ENCODE measurements at regions not wholly inside any gene's neighbourhood (a gene's known extent, or its start where the extent isn't known, plus 50 kb on each side); places are given as distances from the start of the nearest gene placed in this dataset.

DNA sequence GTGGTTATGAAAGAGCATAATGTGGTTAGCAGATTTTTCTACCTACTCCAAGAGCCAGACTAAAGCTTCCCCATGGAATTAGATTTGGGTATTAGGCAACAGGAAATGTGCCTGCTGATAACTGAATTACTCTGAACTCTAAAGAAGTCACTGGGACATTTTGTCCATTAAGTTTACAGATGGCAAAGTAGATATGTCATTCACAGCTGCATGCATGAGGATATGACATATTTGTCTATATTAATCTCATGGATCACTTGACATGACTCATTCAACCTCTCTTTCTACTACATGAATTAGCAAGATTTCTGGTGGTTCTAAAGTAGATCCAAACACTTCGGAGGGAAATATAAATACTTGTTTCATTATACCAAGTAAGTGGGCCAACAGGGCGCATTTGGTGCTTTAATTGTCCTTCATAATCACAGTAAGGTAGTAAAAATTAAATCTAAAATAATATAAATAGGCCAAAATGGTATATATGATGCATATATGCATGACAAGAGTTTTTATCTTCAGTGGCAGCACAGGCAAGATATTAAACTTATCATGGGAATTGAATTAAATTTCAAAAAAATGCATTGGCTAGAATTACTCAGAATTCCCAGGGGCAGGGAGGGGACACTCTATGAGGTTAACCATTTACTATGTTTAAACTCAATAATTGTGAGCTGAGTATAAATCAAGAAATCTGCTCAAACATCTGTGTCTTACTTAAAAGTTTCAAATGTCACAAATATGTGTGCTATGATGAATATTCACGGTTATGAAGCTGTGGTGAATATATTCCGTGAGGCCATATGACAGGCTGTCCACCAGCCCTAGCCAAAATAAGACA is 365.3 kb upstream of the KCNMB2 start (continued):
- TF ChIP-seq, protein P1, sequence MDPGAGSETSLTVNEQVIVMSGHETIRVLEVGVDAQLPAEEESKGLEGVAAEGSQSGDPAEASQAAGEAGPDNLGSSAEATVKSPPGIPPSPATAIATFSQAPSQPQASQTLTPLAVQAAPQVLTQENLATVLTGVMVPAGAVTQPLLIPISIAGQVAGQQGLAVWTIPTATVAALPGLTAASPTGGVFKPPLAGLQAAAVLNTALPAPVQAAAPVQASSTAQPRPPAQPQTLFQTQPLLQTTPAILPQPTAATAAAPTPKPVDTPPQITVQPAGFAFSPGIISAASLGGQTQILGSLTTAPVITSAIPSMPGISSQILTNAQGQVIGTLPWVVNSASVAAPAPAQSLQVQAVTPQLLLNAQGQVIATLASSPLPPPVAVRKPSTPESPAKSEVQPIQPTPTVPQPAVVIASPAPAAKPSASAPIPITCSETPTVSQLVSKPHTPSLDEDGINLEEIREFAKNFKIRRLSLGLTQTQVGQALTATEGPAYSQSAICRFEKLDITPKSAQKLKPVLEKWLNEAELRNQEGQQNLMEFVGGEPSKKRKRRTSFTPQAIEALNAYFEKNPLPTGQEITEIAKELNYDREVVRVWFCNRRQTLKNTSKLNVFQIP (CRISPR knock-in tag; IDR thresholded peaks at IDR 0.05; ENCODE audit: borderline replicate concordance, low read depth), result peak; percentile 66; the same call in 1 of the 2 replicates
- TF ChIP-seq ZNF565 (CRISPR knock-in tag; conservative IDR thresholded peaks at IDR 0.05; ENCODE audit: low read depth) (peak; percentile 85), ESRRG (CRISPR knock-in tag; IDR thresholded peaks at IDR 0.05) (peak; percentile 97)

DNA sequence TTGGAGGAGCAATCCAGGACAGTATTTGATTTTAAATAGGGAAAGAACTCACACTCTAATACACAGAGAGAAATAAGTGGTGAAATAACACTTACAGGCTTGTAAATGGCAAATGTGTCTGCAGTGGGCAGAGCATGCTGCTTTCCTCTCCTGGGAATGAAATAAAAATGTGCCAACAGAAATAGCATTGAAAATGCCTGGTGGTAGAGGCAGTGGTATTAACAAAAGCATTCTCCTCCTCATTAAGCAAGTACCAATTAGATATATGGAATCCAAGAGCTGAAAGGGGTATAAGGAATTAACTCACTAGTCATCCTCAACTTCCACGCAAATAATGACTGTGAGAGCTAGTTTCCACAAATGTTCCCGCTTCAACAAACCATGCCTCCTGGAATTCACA is 364.1 kb upstream of the KCNMB2 start:
- ATAC-seq, result no peak
- TF ChIP-seq, protein P2, sequence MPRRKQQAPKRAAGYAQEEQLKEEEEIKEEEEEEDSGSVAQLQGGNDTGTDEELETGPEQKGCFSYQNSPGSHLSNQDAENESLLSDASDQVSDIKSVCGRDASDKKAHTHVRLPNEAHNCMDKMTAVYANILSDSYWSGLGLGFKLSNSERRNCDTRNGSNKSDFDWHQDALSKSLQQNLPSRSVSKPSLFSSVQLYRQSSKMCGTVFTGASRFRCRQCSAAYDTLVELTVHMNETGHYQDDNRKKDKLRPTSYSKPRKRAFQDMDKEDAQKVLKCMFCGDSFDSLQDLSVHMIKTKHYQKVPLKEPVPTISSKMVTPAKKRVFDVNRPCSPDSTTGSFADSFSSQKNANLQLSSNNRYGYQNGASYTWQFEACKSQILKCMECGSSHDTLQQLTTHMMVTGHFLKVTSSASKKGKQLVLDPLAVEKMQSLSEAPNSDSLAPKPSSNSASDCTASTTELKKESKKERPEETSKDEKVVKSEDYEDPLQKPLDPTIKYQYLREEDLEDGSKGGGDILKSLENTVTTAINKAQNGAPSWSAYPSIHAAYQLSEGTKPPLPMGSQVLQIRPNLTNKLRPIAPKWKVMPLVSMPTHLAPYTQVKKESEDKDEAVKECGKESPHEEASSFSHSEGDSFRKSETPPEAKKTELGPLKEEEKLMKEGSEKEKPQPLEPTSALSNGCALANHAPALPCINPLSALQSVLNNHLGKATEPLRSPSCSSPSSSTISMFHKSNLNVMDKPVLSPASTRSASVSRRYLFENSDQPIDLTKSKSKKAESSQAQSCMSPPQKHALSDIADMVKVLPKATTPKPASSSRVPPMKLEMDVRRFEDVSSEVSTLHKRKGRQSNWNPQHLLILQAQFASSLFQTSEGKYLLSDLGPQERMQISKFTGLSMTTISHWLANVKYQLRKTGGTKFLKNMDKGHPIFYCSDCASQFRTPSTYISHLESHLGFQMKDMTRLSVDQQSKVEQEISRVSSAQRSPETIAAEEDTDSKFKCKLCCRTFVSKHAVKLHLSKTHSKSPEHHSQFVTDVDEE (CRISPR knock-in tag; IDR thresholded peaks at IDR 0.05), result no peak
- TF ChIP-seq GLIS3 (CRISPR knock-in tag; IDR thresholded peaks at IDR 0.05), result no peak
- TF ChIP-seq ZNF70 (CRISPR knock-in tag; IDR thresholded peaks at IDR 0.05), result no peak
- TF ChIP-seq ISL1 (CRISPR knock-in tag; IDR thresholded peaks at IDR 0.05), result no peak
- TF ChIP-seq CREB5 (CRISPR knock-in tag; IDR thresholded peaks at IDR 0.05; ENCODE audit: low read depth), result no peak
- no peak for TF ChIP-seq ZC3H10 (CRISPR knock-in tag; IDR thresholded peaks at IDR 0.05)
- no peak for TF ChIP-seq PPARA (CRISPR knock-in tag; IDR thresholded peaks at IDR 0.05; ENCODE audit: borderline replicate concordance)
- no peak for TF ChIP-seq OSR1 (CRISPR knock-in tag; IDR thresholded peaks at IDR 0.05)
- TF ChIP-seq, protein P3, sequence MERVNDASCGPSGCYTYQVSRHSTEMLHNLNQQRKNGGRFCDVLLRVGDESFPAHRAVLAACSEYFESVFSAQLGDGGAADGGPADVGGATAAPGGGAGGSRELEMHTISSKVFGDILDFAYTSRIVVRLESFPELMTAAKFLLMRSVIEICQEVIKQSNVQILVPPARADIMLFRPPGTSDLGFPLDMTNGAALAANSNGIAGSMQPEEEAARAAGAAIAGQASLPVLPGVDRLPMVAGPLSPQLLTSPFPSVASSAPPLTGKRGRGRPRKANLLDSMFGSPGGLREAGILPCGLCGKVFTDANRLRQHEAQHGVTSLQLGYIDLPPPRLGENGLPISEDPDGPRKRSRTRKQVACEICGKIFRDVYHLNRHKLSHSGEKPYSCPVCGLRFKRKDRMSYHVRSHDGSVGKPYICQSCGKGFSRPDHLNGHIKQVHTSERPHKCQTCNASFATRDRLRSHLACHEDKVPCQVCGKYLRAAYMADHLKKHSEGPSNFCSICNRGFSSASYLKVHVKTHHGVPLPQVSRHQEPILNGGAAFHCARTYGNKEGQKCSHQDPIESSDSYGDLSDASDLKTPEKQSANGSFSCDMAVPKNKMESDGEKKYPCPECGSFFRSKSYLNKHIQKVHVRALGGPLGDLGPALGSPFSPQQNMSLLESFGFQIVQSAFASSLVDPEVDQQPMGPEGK (CRISPR knock-in tag; IDR thresholded peaks at IDR 0.05; ENCODE audit: borderline replicate concordance), result no peak
- TF ChIP-seq ZNF565 (CRISPR knock-in tag; conservative IDR thresholded peaks at IDR 0.05; ENCODE audit: low read depth), result no peak
- TF ChIP-seq ZFP30 (CRISPR knock-in tag; IDR thresholded peaks at IDR 0.05), result no peak
- TF ChIP-seq CSRNP3 (CRISPR knock-in tag; IDR thresholded peaks at IDR 0.05), result no peak
- TF ChIP-seq ESRRG (CRISPR knock-in tag; IDR thresholded peaks at IDR 0.05), result no peak
- no peak for TF ChIP-seq ZNF8 (CRISPR knock-in tag; IDR thresholded peaks at IDR 0.05)
- no peak for TF ChIP-seq RARB (CRISPR knock-in tag; IDR thresholded peaks at IDR 0.05)
- no peak for TF ChIP-seq BACH2 (CRISPR knock-in tag; IDR thresholded peaks at IDR 0.05; ENCODE audit: borderline replicate concordance)
- TF ChIP-seq ZFP3 (CRISPR knock-in tag; IDR thresholded peaks at IDR 0.05), result no peak
- no peak for TF ChIP-seq CSDC2 (CRISPR knock-in tag; IDR thresholded peaks at IDR 0.05)

GRCh38 chr3:178174201-178174915 is 361.9 kb upstream of the KCNMB2 start:
- no peak for ATAC-seq
- TF ChIP-seq ZC3H10 (CRISPR knock-in tag; IDR thresholded peaks at IDR 0.05), result no peak
- no peak for TF ChIP-seq ZNF565 (CRISPR knock-in tag; conservative IDR thresholded peaks at IDR 0.05; ENCODE audit: low read depth)
- TF ChIP-seq, protein P3 (CRISPR knock-in tag; IDR thresholded peaks at IDR 0.05; ENCODE audit: borderline replicate concordance), result no peak
- no peak for TF ChIP-seq ISL1 (CRISPR knock-in tag; IDR thresholded peaks at IDR 0.05)
- TF ChIP-seq CSDC2 (CRISPR knock-in tag; IDR thresholded peaks at IDR 0.05), result no peak
- no peak for TF ChIP-seq ZNF70 (CRISPR knock-in tag; IDR thresholded peaks at IDR 0.05)
- TF ChIP-seq ESRRG (CRISPR knock-in tag; IDR thresholded peaks at IDR 0.05), result no peak
- no peak for TF ChIP-seq TCF4 (CRISPR knock-in tag; IDR thresholded peaks at IDR 0.05; ENCODE audit: borderline replicate concordance)
- TF ChIP-seq, protein P2 (CRISPR knock-in tag; IDR thresholded peaks at IDR 0.05), result no peak
- TF ChIP-seq RARB (CRISPR knock-in tag; IDR thresholded peaks at IDR 0.05), result no peak
- TF ChIP-seq ZFP3 (CRISPR knock-in tag; IDR thresholded peaks at IDR 0.05), result no peak
- no peak for TF ChIP-seq ZFP30 (CRISPR knock-in tag; IDR thresholded peaks at IDR 0.05)
- TF ChIP-seq SNAI2 (CRISPR knock-in tag; IDR thresholded peaks at IDR 0.05), result no peak

Measured in SK-N-SH treated with all-trans-retinoic acid at 6 μM for 48 hours (cell line).